ENCODE measurements at regions not wholly inside any gene's neighbourhood (a gene's known extent, or its start where the extent isn't known, plus 50 kb on each side); places are given as distances from the start of the nearest gene placed in this dataset.

GRCh38 chr6:16950302-16950701 lies 151.5 kb upstream of the STMND1 start:
- H3F3A ChIP-seq (ENCODE audit: control insufficient read depth, insufficient read depth), result no peaks in the 10 kb centered on the region
- no peaks in the 10 kb centered on the region for H3K9me3 ChIP-seq (ENCODE audit: control insufficient read depth, insufficient read depth, low read length)
- no peak overlapping the region for H3K27ac ChIP-seq (ENCODE audit: low read depth, low read length)
- H3K4me2 ChIP-seq (ENCODE audit: low read length), result no peak overlapping the region
- no peaks in the 10 kb centered on the region for H3K36me3 ChIP-seq (ENCODE audit: control insufficient read depth, low read length)
- no peaks in the 10 kb centered on the region for H3K9me2 ChIP-seq (replicated peaks; ENCODE audit: control insufficient read depth, low read length)
- H3K4me3 ChIP-seq (ENCODE audit: low read length), result no peak overlapping the region
- H4K20me1 ChIP-seq (ENCODE audit: control insufficient read depth, insufficient read depth, low read depth, low read length), result no peaks in the 10 kb centered on the region
- TF ChIP-seq EZH2phosphoT487 (IDR thresholded peaks at IDR 0.05; ENCODE audit: borderline replicate concordance, low read length) (no peak), CTCF (IDR thresholded peaks at IDR 0.05; ENCODE audit: low read depth, low read length, poor library complexity, severe bottlenecking) (no peak)
- no peaks in the 10 kb centered on the region for H3K4me1 ChIP-seq (ENCODE audit: control insufficient read depth, low read length)
- no peaks in the 10 kb centered on the region for H3K27me3 ChIP-seq (ENCODE audit: control insufficient read depth, low read length)
- H3K79me2 ChIP-seq (ENCODE audit: control insufficient read depth, low read length), result no peaks in the 10 kb centered on the region

GRCh38 chr6:16949716-16950115 lies 152.1 kb upstream of the STMND1 start:
- H3K36me3 ChIP-seq (ENCODE audit: control insufficient read depth, low read length), result no peaks in the 10 kb centered on the region
- no peaks in the 10 kb centered on the region for H3K9me2 ChIP-seq (replicated peaks; ENCODE audit: control insufficient read depth, low read length)
- no peak overlapping the region for H3K27ac ChIP-seq (ENCODE audit: low read depth, low read length)
- H3K4me3 ChIP-seq (ENCODE audit: low read length), result no peak overlapping the region
- no peak overlapping the region for H3K4me2 ChIP-seq (ENCODE audit: low read length)
- no peaks in the 10 kb centered on the region for H3K9me3 ChIP-seq (ENCODE audit: control insufficient read depth, insufficient read depth, low read length)
- H3K27me3 ChIP-seq (ENCODE audit: control insufficient read depth, low read length), result no peaks in the 10 kb centered on the region
- H3K4me1 ChIP-seq (ENCODE audit: control insufficient read depth, low read length), result no peaks in the 10 kb centered on the region
- H4K20me1 ChIP-seq (ENCODE audit: control insufficient read depth, insufficient read depth, low read depth, low read length), result no peaks in the 10 kb centered on the region
- no peaks in the 10 kb centered on the region for H3F3A ChIP-seq (ENCODE audit: control insufficient read depth, insufficient read depth)
- no peaks in the 10 kb centered on the region for H3K79me2 ChIP-seq (ENCODE audit: control insufficient read depth, low read length)
- TF ChIP-seq EZH2phosphoT487 (IDR thresholded peaks at IDR 0.05; ENCODE audit: borderline replicate concordance, low read length) (no peak), CTCF (IDR thresholded peaks at IDR 0.05; ENCODE audit: low read depth, low read length, poor library complexity, severe bottlenecking) (no peak)

GRCh38 chr6:16948396-16948795 lies 153.5 kb upstream of the STMND1 start:
- no peaks in the 10 kb centered on the region for H3F3A ChIP-seq (ENCODE audit: control insufficient read depth, insufficient read depth)
- no peak overlapping the region for H3K27ac ChIP-seq (ENCODE audit: low read depth, low read length)
- H4K20me1 ChIP-seq (ENCODE audit: control insufficient read depth, insufficient read depth, low read depth, low read length), result no peaks in the 10 kb centered on the region
- no peaks in the 10 kb centered on the region for H3K9me2 ChIP-seq (replicated peaks; ENCODE audit: control insufficient read depth, low read length)
- H3K36me3 ChIP-seq (ENCODE audit: control insufficient read depth, low read length), result no peaks in the 10 kb centered on the region
- H3K9me3 ChIP-seq (ENCODE audit: control insufficient read depth, insufficient read depth, low read length), result no peaks in the 10 kb centered on the region
- H3K4me3 ChIP-seq (ENCODE audit: low read length), result no peak overlapping the region
- H3K4me1 ChIP-seq (ENCODE audit: control insufficient read depth, low read length), result no peaks in the 10 kb centered on the region
- H3K27me3 ChIP-seq (ENCODE audit: control insufficient read depth, low read length), result no peaks in the 10 kb centered on the region
- TF ChIP-seq EZH2phosphoT487 (IDR thresholded peaks at IDR 0.05; ENCODE audit: borderline replicate concordance, low read length) (no peak), CTCF (IDR thresholded peaks at IDR 0.05; ENCODE audit: low read depth, low read length, poor library complexity, severe bottlenecking) (no peak)
- H3K79me2 ChIP-seq (ENCODE audit: control insufficient read depth, low read length), result no peaks in the 10 kb centered on the region
- H3K4me2 ChIP-seq (ENCODE audit: low read length), result no peak overlapping the region
